Mesothelial cell of epicardium (in vitro differentiated cells): ENCODE measurements at regions not wholly inside any gene's neighbourhood (a gene's known extent, or its start where the extent isn't known, plus 50 kb on each side); places are given as distances from the start of the nearest gene placed in this dataset.

ENCODE experiments used
- DNase-seq, 2 experiments: peaks; one replicate each; pipeline ENCODE4 v3.0.0; 2021; ENCODE audit warnings: low spot score in 2 of 2; ENCODE audit not compliant: unreplicated experiment in 2 of 2
- H3K27ac Mint-ChIP-seq: 2 replicates; pipeline ENCODE4 v1.8.0; 2021; ENCODE audit warnings: mixed read lengths
- H3K27me3 Mint-ChIP-seq: 2 replicates; pipeline ENCODE4 v1.8.0; 2021; ENCODE audit warnings: low read depth, mixed read lengths
- H3K36me3 Mint-ChIP-seq: 2 replicates; pipeline ENCODE4 v1.8.0; 2021; ENCODE audit warnings: mixed read lengths
- H3K4me1 Mint-ChIP-seq: 2 replicates; pipeline ENCODE4 v1.8.0; 2021; ENCODE audit warnings: mixed read lengths
- H3K4me3 Mint-ChIP-seq: 2 replicates; pipeline ENCODE4 v1.8.0; 2021; ENCODE audit warnings: mild to moderate bottlenecking, moderate library complexity, mixed read lengths
- H3K9me3 Mint-ChIP-seq: 2 replicates; pipeline ENCODE4 v1.8.0; 2021; ENCODE audit warnings: mixed read lengths
- TF ChIP-seq, protein P1 (sequence below): fragments of 200-600 bp; sonication (generic); IDR thresholded peaks from one replicate; pipeline ENCODE4 v1.5.0; 2021; ENCODE audit warnings: antibody characterized with exemption; ENCODE audit not compliant: unreplicated experiment

DNA sequence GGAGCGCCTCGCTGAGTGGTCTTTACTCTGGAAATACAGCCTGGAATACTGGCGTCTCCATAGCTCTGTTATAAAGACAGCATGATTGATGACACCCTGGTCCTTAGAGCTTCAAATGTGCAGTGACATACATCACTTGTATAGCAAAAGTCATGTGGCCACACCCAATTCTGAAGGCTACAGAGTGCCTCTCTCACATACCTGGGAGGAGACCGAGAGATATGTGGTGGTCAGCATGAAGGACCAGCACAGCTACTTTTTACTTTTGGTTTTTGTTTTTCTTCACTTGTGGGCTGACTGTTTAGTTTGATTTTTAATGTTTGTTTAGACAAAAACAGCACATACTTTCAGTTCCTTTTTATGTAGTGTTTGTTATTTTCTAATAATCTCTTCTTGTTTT, 938.5 kb upstream of the SOX11 start:
- no peaks in the 10 kb centered on the region for H3K36me3 Mint-ChIP-seq
- TF ChIP-seq, protein P1, sequence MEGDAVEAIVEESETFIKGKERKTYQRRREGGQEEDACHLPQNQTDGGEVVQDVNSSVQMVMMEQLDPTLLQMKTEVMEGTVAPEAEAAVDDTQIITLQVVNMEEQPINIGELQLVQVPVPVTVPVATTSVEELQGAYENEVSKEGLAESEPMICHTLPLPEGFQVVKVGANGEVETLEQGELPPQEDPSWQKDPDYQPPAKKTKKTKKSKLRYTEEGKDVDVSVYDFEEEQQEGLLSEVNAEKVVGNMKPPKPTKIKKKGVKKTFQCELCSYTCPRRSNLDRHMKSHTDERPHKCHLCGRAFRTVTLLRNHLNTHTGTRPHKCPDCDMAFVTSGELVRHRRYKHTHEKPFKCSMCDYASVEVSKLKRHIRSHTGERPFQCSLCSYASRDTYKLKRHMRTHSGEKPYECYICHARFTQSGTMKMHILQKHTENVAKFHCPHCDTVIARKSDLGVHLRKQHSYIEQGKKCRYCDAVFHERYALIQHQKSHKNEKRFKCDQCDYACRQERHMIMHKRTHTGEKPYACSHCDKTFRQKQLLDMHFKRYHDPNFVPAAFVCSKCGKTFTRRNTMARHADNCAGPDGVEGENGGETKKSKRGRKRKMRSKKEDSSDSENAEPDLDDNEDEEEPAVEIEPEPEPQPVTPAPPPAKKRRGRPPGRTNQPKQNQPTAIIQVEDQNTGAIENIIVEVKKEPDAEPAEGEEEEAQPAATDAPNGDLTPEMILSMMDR, result no peak
- DNase-seq, result no peak
- peaks cover 6% of the 10 kb centered on the region for H3K9me3 Mint-ChIP-seq
- peaks cover 16% of the 10 kb centered on the region for H3K4me1 Mint-ChIP-seq
- peaks cover 4% of the 10 kb centered on the region for H3K27me3 Mint-ChIP-seq
- no peak overlapping the region for H3K27ac Mint-ChIP-seq
- H3K4me3 Mint-ChIP-seq, result no peak overlapping the region

DNA sequence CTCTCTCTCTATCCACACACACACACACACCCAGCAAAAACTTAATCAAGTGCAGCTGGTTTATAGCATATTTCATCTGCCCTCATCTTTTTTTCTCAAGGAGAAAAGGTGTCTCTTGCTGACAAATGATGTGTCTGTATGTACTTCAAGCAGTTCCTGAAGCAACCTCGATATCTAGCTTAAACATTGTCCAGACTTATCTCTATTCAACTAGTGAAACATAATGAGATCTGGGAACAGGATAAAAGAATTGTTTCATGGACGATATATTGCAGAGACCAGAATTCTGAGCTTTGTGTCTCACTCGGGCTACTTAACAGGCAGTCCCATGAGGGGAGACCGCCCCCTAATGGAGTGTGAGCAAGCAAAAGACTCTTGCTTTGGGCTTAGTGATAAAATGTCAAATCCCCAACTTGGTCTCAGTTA, 929.2 kb upstream of the SOX11 start:
- peak overlapping the region; percentile 87 for H3K27ac Mint-ChIP-seq
- H3K9me3 Mint-ChIP-seq, result peaks cover 11% of the 10 kb centered on the region
- DNase-seq, result peak; percentile 37 to 67
- H3K27me3 Mint-ChIP-seq, result no peaks in the 10 kb centered on the region
- H3K4me1 Mint-ChIP-seq, result peaks cover 22% of the 10 kb centered on the region
- TF ChIP-seq, protein P1, result peak; percentile 55
- no peaks in the 10 kb centered on the region for H3K36me3 Mint-ChIP-seq
- H3K4me3 Mint-ChIP-seq, result peak overlapping the region; percentile 16

GRCh38 chr2:4765787-4766530, 926.2 kb upstream of the SOX11 start:
- H3K36me3 Mint-ChIP-seq, result no peaks in the 10 kb centered on the region
- peaks cover 15% of the 10 kb centered on the region for H3K9me3 Mint-ChIP-seq
- H3K4me3 Mint-ChIP-seq, result no peak overlapping the region
- H3K27ac Mint-ChIP-seq, result no peak overlapping the region
- TF ChIP-seq, protein P1, result no peak
- no peak for DNase-seq
- peaks cover 22% of the 10 kb centered on the region for H3K4me1 Mint-ChIP-seq
- H3K27me3 Mint-ChIP-seq, result no peaks in the 10 kb centered on the region

DNA sequence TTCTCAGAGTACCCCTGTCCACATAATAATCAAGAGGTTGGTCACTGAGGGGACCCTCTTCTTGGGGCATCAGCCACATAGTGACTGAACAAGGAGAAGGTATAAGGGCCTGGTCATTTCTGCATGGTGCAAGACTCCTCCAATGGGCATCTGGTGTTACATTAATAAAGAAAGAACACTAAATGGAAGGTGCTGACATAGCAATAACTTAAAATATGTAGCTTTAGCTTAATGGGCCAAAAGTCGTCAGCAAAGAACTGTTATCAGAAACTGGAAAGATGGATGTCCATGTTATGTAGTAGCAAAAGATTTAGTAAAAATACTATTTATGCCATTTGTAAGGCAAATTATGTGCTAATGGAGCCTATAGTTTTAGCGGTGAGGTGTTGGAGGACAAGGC, 916.5 kb upstream of the SOX11 start:
- Mint-ChIP-seq H3K4me1 (peaks cover 2% of the 10 kb centered on the region), H3K27me3 (no peaks in the 10 kb centered on the region), H3K9me3 (peaks cover 32% of the 10 kb centered on the region), H3K36me3 (no peaks in the 10 kb centered on the region), H3K4me3 (no peak overlapping the region), H3K27ac (no peak overlapping the region)
- TF ChIP-seq, protein P1, result no peak
- no peak for DNase-seq

DNA sequence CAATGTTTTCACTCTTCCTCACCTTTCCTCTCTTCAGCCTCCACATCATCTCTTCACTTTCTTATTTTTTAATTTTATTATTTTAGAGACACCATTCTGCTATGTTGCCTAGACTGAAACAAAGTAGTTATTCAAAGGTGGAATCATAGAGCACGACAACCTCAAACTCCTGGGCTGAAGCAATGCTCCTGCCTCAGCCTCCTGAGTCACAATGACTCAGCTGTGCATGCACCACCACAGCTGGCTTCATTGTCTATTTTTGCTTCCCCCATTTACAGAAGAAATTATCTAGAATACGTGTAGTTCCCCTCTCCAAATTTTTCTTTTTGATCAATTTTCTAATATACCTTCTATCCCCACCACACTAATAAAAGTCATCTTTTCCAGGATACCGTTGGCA, 911.5 kb upstream of the SOX11 start:
- TF ChIP-seq, protein P1, result no peak
- Mint-ChIP-seq H3K27me3 (no peaks in the 10 kb centered on the region), H3K4me1 (peaks cover 14% of the 10 kb centered on the region), H3K9me3 (peaks cover 23% of the 10 kb centered on the region), H3K36me3 (no peaks in the 10 kb centered on the region), H3K4me3 (no peak overlapping the region), H3K27ac (no peak overlapping the region)
- no peak for DNase-seq
